ENCODE measurements at regions not wholly inside any gene's neighbourhood (a gene's known extent, or its start where the extent isn't known, plus 50 kb on each side); places are given as distances from the start of the nearest gene placed in this dataset.

DNA sequence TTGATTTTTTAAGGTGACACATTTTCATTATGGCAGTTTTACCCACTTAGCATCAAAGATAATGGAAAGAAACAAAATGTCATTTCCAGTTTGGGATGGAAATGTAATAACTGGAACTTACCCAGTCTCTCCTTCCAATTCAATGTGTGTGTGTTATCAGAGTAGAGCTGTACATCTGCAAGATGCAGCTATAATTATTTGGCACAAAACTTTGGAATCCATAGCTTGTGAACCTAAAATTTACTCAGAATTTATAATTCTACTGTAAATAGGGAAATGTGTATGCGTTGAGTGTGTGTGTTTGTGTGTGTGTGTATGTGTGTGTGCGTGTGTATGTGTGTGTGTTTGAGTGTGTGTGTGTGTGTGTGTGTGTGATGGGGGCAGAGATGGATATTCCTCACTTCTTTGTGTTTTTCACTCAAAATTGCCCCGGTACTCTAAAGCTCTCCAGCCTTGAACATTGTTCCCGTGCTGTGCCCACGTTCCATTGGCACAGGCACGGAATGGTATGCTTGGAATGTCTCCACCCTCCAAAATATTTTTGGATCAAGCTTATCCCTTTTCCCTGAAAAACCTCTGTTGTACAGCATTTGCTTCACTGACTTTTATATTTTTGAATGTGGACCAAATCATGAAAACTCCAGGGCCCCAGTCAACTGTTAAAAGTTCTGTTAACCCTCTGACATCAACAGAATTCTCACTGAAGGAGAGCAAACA lies 150.2 kb upstream of the BMP4 start:
- TF ChIP-seq CTCF (conservative IDR thresholded peaks at IDR 0.05; ENCODE audit: low read depth, low read length) (no peak), RAD21 (IDR thresholded peaks at IDR 0.05; ENCODE audit: low read length) (no peak), ELK1 (IDR thresholded peaks at IDR 0.05; ENCODE audit: borderline replicate concordance, low read depth, low read length) (no peak), CEBPB (IDR thresholded peaks at IDR 0.05; ENCODE audit: low read depth, low read length) (no peak), RFX5 (IDR thresholded peaks at IDR 0.05; ENCODE audit: low read depth, low read length) (no peak), RCOR1 (IDR thresholded peaks at IDR 0.05; ENCODE audit: insufficient replicate concordance, low read length) (no peak), POLR2A (IDR thresholded peaks at IDR 0.05; ENCODE audit: low read depth, low read length) (no peak), MXI1 (IDR thresholded peaks at IDR 0.05; ENCODE audit: borderline replicate concordance, low read depth, low read length) (no peak)
